22Rv1 (cell line): ENCODE measurements at regions not wholly inside any gene's neighbourhood (a gene's known extent, or its start where the extent isn't known, plus 50 kb on each side); places are given as distances from the start of the nearest gene placed in this dataset.
"Not testable (repeated sequence)": the region's sequence is repeated elsewhere in the genome, so short reads cannot be mapped to it uniquely, and the experiment has no call there.

Experiments used
- H3K27ac ChIP-seq: fragments of 450-650 bp; 2 replicates; pipeline ENCODE4 v1.5.1; 2017
- CTCF ChIP-seq: fragments of 450-650 bp; IDR thresholded peaks from 2 replicates; pipeline ENCODE4 v1.5.1; 2017; ENCODE audit warnings: mild to moderate bottlenecking
- ZFX ChIP-seq: fragments of 450-650 bp; IDR thresholded peaks from 2 replicates; pipeline ENCODE4 v1.6.1; 2017; ENCODE audit warnings: antibody characterized with exemption, borderline replicate concordance

- H3K27ac ChIP-seq = no peak overlapping the region
- no peak for TF ChIP-seq CTCF
- TF ChIP-seq ZFX = no peak
Measured at GRCh38 chrX:1835056-1835455, 220.2 kb downstream of the ASMT start.

- no peak overlapping the region for H3K27ac ChIP-seq
Measured at GRCh38 chrX:1836683-1837082, 221.8 kb downstream of the ASMT start.

GRCh38 chrX:1841746-1842145 lies 226.9 kb downstream of the ASMT start:
- TF ChIP-seq ZFX = no peak
- no peak for TF ChIP-seq CTCF
- H3K27ac ChIP-seq = no peak overlapping the region

More at GRCh38 chrX:1836683-1837082, 221.8 kb downstream of the ASMT start:
- TF ChIP-seq ZFX (no peak), CTCF (no peak)

- not testable (repeated sequence) for H3K27ac ChIP-seq
Measured at GRCh38 chrX:1847000-1847399, 232.1 kb downstream of the ASMT start.

- H3K27ac ChIP-seq = not testable (repeated sequence)
Measured at GRCh38 chrX:1847790-1848189, 232.9 kb downstream of the ASMT start.

- H3K27ac ChIP-seq = no peak overlapping the region
- TF ChIP-seq CTCF (no peak), ZFX (no peak)
Measured at GRCh38 chrX:1851527-1851926, 236.7 kb downstream of the ASMT start.

GRCh38 chrX:1852082-1852481 lies 237.2 kb downstream of the ASMT start:
- H3K27ac ChIP-seq = no peak overlapping the region
- no peak for TF ChIP-seq CTCF
- no peak for TF ChIP-seq ZFX

GRCh38 chrX:1853447-1853846 lies 238.6 kb downstream of the ASMT start:
- no peak for TF ChIP-seq CTCF
- no peak overlapping the region for H3K27ac ChIP-seq

- no peak overlapping the region for H3K27ac ChIP-seq
- no peak for TF ChIP-seq ZFX
- no peak for TF ChIP-seq CTCF
Measured at GRCh38 chrX:1853916-1854315, 239.1 kb downstream of the ASMT start.

GRCh38 chrX:1854861-1855260 lies 240.0 kb downstream of the ASMT start:
- not testable (repeated sequence) for H3K27ac ChIP-seq

GRCh38 chrX:1859266-1859665 lies 244.4 kb downstream of the ASMT start:
- not testable (repeated sequence) for H3K27ac ChIP-seq
